GM23338 (cell line): ENCODE measurements at regions not wholly inside any gene's neighbourhood (a gene's known extent, or its start where the extent isn't known, plus 50 kb on each side); places are given as distances from the start of the nearest gene placed in this dataset.

ENCODE experiments used
- ATAC-seq: fragments of 200-7000 bp; cut with Tn5 transposase; 3 replicates; pipeline ENCODE4 v1.9.1; 2020
- DNase-seq: peaks from one replicate; pipeline ENCODE4 v3.0.0-alpha.2; 2015; ENCODE audit warnings: low spot score
- H2AFZ ChIP-seq: fragments of 200-600 bp; sonication (generic); 2 replicates; pipeline ENCODE4 v1.8.0; 2016; ENCODE audit warnings: antibody characterized with exemption, mild to moderate bottlenecking, moderate library complexity
- H3F3A ChIP-seq: fragments of 200-600 bp; sonication (generic); replicated peaks from 2 replicates; pipeline ENCODE4 v1.8.0; 2017; ENCODE audit warnings: antibody characterized with exemption, mixed run types, low read depth
- H3K27ac ChIP-seq: fragments of 200-600 bp; sonication (generic); 2 replicates; pipeline ENCODE4 v1.6.1; 2016; ENCODE audit warnings: low read depth
- H3K27me3 ChIP-seq: fragments of 200-600 bp; sonication (generic); 2 replicates; pipeline ENCODE4 v1.8.0; 2016; ENCODE audit warnings: mild to moderate bottlenecking, mixed run types, moderate library complexity; ENCODE audit not compliant: insufficient read depth
- H3K36me3 ChIP-seq: fragments of 200-600 bp; sonication (generic); 2 replicates; pipeline ENCODE4 v1.8.0; 2016; ENCODE audit warnings: mild to moderate bottlenecking; ENCODE audit not compliant: insufficient read depth
- H3K4me1 ChIP-seq: fragments of 200-600 bp; sonication (generic); 2 replicates; pipeline ENCODE4 v1.8.0; 2016; ENCODE audit warnings: mild to moderate bottlenecking, moderate library complexity; ENCODE audit not compliant: insufficient read depth
- H3K4me2 ChIP-seq: fragments of 200-600 bp; sonication (generic); 2 replicates; pipeline ENCODE4 v1.7.1; 2017; ENCODE audit warnings: mixed run types
- H3K4me3 ChIP-seq: fragments of 200-600 bp; sonication (generic); 2 replicates; pipeline ENCODE4 v1.6.1; 2016; ENCODE audit warnings: mixed run types
- H3K79me2 ChIP-seq: fragments of 200-600 bp; sonication (generic); replicated peaks from 2 replicates; pipeline ENCODE4 v1.8.0; 2017; ENCODE audit warnings: mild to moderate bottlenecking; ENCODE audit not compliant: insufficient read depth
- H3K9me2 ChIP-seq: fragments of 200-600 bp; sonication (generic); 2 replicates; pipeline ENCODE4 v1.8.0; 2017; ENCODE audit not compliant: insufficient read depth
- H4K20me1 ChIP-seq: fragments of 200-600 bp; sonication (generic); replicated peaks from 2 replicates; pipeline ENCODE4 v1.8.0; 2017; ENCODE audit warnings: mild to moderate bottlenecking; ENCODE audit not compliant: insufficient read depth
- H3K27ac Mint-ChIP-seq: 2 replicates; pipeline ENCODE4 v1.8.0; 2020; ENCODE audit warnings: inconsistent platforms, mild to moderate bottlenecking, moderate library complexity, mixed read lengths
- H3K27me3 Mint-ChIP-seq: 3 replicates; pipeline ENCODE4 v1.8.0; 2022; ENCODE audit warnings: low read depth, mild to moderate bottlenecking, moderate library complexity, mixed read lengths, inconsistent platforms; ENCODE audit not compliant: insufficient read depth, poor library complexity
- H3K36me3 Mint-ChIP-seq: 3 replicates; pipeline ENCODE4 v1.8.0; 2021; ENCODE audit warnings: low read depth, mild to moderate bottlenecking, inconsistent platforms, moderate library complexity, mixed read lengths
- H3K4me1 Mint-ChIP-seq: 3 replicates; pipeline ENCODE4 v1.8.0; 2020; ENCODE audit warnings: mild to moderate bottlenecking, inconsistent platforms, mixed read lengths
- H3K4me3 Mint-ChIP-seq: 3 replicates; pipeline ENCODE4 v1.8.0; 2021; ENCODE audit warnings: moderate library complexity, mild to moderate bottlenecking, inconsistent platforms, mixed read lengths
- H3K9me3 Mint-ChIP-seq: 3 replicates; pipeline ENCODE4 v1.8.0; 2020; ENCODE audit warnings: moderate library complexity, mild to moderate bottlenecking, inconsistent platforms, mixed read lengths
- CREB1 ChIP-seq: fragments of 250-450 bp; sonication (Bioruptor Pico); IDR thresholded peaks from 2 replicates; pipeline ENCODE4 v1.5.0; 2020; ENCODE audit warnings: low read depth, mild to moderate bottlenecking, moderate library complexity
- EZH2 ChIP-seq: fragments of 200-600 bp; sonication (generic); IDR thresholded peaks from one replicate; pipeline ENCODE4 v1.8.0; 2017; ENCODE audit warnings: antibody characterized with exemption, mild to moderate bottlenecking, low read depth; ENCODE audit not compliant: unreplicated experiment
- EZH2phosphoT487 ChIP-seq: fragments of 200-600 bp; sonication (generic); IDR thresholded peaks from one replicate; pipeline ENCODE4 v1.8.1; 2018; ENCODE audit warnings: antibody characterized with exemption; ENCODE audit not compliant: unreplicated experiment
- JUNB ChIP-seq: IDR thresholded peaks from one replicate; pipeline ENCODE4 v1.6.1; 2016; ENCODE audit warnings: antibody characterized with exemption; ENCODE audit not compliant: unreplicated experiment
- NANOG ChIP-seq: IDR thresholded peaks from 2 replicates; pipeline ENCODE4 v1.6.1; 2016; ENCODE audit warnings: antibody characterized with exemption, borderline replicate concordance
- POLR2AphosphoS5 ChIP-seq: IDR thresholded peaks from 2 replicates; pipeline ENCODE4 v1.6.1; 2016; ENCODE audit warnings: antibody characterized with exemption, low read depth
- STAT1 ChIP-seq: IDR thresholded peaks from one replicate; pipeline ENCODE4 v1.6.1; 2016; ENCODE audit warnings: antibody characterized with exemption; ENCODE audit not compliant: unreplicated experiment
- ZNF331 ChIP-seq: fragments of 250-450 bp; sonication (Bioruptor Pico); IDR thresholded peaks from 2 replicates; pipeline ENCODE4 v1.5.0; 2020; ENCODE audit warnings: low read depth, mild to moderate bottlenecking, moderate library complexity
- TF ChIP-seq, protein P1 (sequence below): IDR thresholded peaks from one replicate; pipeline ENCODE4 v1.6.1; 2018; ENCODE audit warnings: antibody characterized with exemption; ENCODE audit not compliant: unreplicated experiment

DNA sequence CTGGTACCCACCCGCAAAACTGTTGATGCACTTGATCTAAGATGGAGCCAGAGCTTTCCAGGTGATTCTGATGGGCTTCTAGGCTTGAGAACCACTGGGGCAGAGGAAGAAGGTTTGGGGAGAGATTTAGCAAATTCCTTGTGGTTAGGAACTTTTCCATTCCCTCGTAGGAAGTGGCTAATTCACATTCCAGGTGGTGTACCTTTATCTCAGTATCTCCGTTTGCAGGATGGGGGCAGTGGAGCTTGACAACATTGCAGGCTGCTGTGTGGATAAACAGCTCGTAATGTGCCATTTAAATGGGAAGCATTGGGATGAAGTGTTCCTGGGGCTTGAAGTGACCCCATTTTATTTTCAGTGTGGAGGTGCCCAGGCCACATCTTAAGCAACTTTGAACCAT, 172.9 kb upstream of the IL12B start:
- Mint-ChIP-seq H3K36me3 (no peaks in the 10 kb centered on the region; the same call in 2 of the 3 replicates), H3K4me3 (no peak overlapping the region), H3K9me3 (peaks cover 5% of the 10 kb centered on the region; the same call in 2 of the 3 replicates), H3K27me3 (no peaks in the 10 kb centered on the region), H3K27ac (no peak overlapping the region), H3K4me1 (no peaks in the 10 kb centered on the region)
- Histone ChIP-seq H4K20me1 (no peaks in the 10 kb centered on the region), H2AFZ (no peak overlapping the region), H3K4me1 (no peaks in the 10 kb centered on the region), H3K9me2 (0 out of 2 replicates have a peak, but pooled peaks cover 3% of the 10 kb centered on the region), H3K36me3 (no peaks in the 10 kb centered on the region), H3K27me3 (no peaks in the 10 kb centered on the region), H3F3A (no peaks in the 10 kb centered on the region), H3K4me3 (no peak overlapping the region), H3K27ac (no peak overlapping the region), H3K4me2 (no peak overlapping the region), H3K79me2 (no peaks in the 10 kb centered on the region)
- DNase-seq (no peak), ATAC-seq (no peak)
- TF ChIP-seq EZH2 (no peak), ZNF331 (CRISPR knock-in tag) (no peak), EZH2phosphoT487 (no peak), NANOG (no peak)

DNA sequence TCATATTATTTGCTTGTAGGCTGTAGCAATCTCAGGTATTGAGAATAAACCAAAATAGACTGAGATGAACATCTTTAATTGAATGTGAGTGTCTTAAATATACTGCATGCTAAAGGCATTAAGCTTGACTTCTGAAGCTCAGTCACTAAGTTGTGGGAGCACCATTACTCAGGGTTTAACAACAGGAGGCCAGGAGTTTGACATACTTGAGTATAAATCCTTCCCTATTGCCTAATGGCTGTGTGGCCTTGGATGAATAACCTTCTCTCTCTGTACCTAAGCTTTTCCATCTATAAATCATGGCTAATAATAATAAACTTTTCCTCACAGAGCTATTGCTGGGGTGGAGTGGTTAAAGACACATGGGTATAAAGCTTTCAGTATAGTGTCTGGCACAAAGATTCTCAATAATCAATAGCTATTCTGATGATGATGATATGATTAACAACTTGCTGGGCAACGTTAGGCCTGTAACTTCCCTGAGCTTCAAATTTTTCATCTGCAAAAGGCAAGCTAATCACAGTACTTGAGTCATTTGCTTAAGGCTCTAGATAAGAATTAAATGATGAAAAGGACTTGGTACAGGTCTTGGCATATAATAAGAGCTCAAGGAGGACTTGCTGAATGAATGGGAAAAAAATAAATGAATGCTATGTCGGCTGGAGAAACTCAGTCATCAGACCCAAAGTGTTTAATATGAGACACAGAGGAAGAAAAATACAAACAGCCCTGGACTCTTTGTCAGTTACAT, 174.0 kb upstream of the IL12B start:
- no peak for DNase-seq
- Histone ChIP-seq H3K27me3 (no peaks in the 10 kb centered on the region), H3K4me1 (no peaks in the 10 kb centered on the region), H3K79me2 (no peaks in the 10 kb centered on the region), H4K20me1 (no peaks in the 10 kb centered on the region), H3K4me3 (no peak overlapping the region), H3K9me2 (0 out of 2 replicates have a peak, but pooled peaks cover 3% of the 10 kb centered on the region), H3K27ac (no peak overlapping the region), H3K36me3 (no peaks in the 10 kb centered on the region), H2AFZ (no peak overlapping the region), H3K4me2 (no peak overlapping the region), H3F3A (no peaks in the 10 kb centered on the region)
- no peak for ATAC-seq
- no peaks in the 10 kb centered on the region for H3K27me3 Mint-ChIP-seq
- no peaks in the 10 kb centered on the region; the same call in 2 of the 3 replicates for H3K36me3 Mint-ChIP-seq
- H3K27ac Mint-ChIP-seq, result no peak overlapping the region
- peaks cover 5% of the 10 kb centered on the region; the same call in 2 of the 3 replicates for H3K9me3 Mint-ChIP-seq
- H3K4me1 Mint-ChIP-seq, result no peaks in the 10 kb centered on the region
- H3K4me3 Mint-ChIP-seq, result no peak overlapping the region
- TF ChIP-seq POLR2AphosphoS5, result no peak
- TF ChIP-seq CREB1 (CRISPR knock-in tag), result no peak

DNA sequence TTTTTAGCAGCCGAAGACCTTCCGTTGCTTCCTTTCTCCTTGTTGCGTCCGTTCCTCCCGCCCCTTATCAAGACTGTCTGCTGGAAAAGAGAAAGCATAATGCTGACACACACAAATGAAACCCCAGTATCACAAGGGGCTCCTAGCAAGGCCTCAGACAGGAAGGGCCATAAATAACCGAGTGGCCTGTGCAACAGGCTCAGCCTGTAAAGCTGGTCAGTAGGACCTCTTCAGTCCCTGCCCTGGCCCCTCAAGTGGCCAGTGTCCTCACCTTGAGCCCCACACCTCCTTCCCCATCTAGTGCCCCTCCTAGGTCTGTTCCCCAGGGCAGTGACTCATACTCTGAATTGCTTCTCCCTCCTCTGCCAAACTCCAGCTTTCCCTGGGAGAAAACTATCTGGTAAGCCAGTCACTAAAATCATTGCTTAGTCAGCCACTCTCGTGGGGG, 174.6 kb upstream of the IL12B start:
- ATAC-seq, result no peak
- Mint-ChIP-seq H3K36me3 (no peaks in the 10 kb centered on the region; the same call in 2 of the 3 replicates), H3K4me3 (no peak overlapping the region), H3K27me3 (no peaks in the 10 kb centered on the region), H3K9me3 (peaks cover 5% of the 10 kb centered on the region; the same call in 2 of the 3 replicates), H3K4me1 (no peaks in the 10 kb centered on the region), H3K27ac (no peak overlapping the region)
- Histone ChIP-seq H3K4me2 (no peak overlapping the region), H3F3A (no peaks in the 10 kb centered on the region), H2AFZ (no peak overlapping the region), H3K36me3 (no peaks in the 10 kb centered on the region), H3K9me2 (0 out of 2 replicates have a peak, but pooled peaks cover 3% of the 10 kb centered on the region), H3K27me3 (no peaks in the 10 kb centered on the region), H3K79me2 (no peaks in the 10 kb centered on the region), H3K4me3 (no peak overlapping the region), H3K4me1 (no peaks in the 10 kb centered on the region), H3K27ac (no peak overlapping the region), H4K20me1 (no peaks in the 10 kb centered on the region)
- no peak for DNase-seq
- TF ChIP-seq JUNB, result no peak
- TF ChIP-seq, protein P1, sequence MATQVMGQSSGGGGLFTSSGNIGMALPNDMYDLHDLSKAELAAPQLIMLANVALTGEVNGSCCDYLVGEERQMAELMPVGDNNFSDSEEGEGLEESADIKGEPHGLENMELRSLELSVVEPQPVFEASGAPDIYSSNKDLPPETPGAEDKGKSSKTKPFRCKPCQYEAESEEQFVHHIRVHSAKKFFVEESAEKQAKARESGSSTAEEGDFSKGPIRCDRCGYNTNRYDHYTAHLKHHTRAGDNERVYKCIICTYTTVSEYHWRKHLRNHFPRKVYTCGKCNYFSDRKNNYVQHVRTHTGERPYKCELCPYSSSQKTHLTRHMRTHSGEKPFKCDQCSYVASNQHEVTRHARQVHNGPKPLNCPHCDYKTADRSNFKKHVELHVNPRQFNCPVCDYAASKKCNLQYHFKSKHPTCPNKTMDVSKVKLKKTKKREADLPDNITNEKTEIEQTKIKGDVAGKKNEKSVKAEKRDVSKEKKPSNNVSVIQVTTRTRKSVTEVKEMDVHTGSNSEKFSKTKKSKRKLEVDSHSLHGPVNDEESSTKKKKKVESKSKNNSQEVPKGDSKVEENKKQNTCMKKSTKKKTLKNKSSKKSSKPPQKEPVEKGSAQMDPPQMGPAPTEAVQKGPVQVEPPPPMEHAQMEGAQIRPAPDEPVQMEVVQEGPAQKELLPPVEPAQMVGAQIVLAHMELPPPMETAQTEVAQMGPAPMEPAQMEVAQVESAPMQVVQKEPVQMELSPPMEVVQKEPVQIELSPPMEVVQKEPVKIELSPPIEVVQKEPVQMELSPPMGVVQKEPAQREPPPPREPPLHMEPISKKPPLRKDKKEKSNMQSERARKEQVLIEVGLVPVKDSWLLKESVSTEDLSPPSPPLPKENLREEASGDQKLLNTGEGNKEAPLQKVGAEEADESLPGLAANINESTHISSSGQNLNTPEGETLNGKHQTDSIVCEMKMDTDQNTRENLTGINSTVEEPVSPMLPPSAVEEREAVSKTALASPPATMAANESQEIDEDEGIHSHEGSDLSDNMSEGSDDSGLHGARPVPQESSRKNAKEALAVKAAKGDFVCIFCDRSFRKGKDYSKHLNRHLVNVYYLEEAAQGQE, result no peak
- TF ChIP-seq EZH2phosphoT487, result no peak
- TF ChIP-seq POLR2AphosphoS5, result no peak
- TF ChIP-seq STAT1, result no peak
